ENCODE measurements at regions not wholly inside any gene's neighbourhood (a gene's known extent, or its start where the extent isn't known, plus 50 kb on each side); places are given as distances from the start of the nearest gene placed in this dataset.

GRCh38 chr2:228283491-228284171 is 102.1 kb upstream of the SPHKAP start:
- DNase-seq (ENCODE audit: low spot score): no peak

GRCh38 chr2:228282376-228282775 is 100.9 kb upstream of the SPHKAP start:
- intact Hi-C loops (cut with micrococcal nuclease): no loop called here
- H3K27me3 Mint-ChIP-seq (ENCODE audit: insufficient read depth): no peaks in the 10 kb centered on the region
- H3K9me3 Mint-ChIP-seq: peaks cover 4% of the 10 kb centered on the region
- no peak for DNase-seq (ENCODE audit: low spot score)
- H3K4me3 Mint-ChIP-seq: no peak overlapping the region
- H3K27ac Mint-ChIP-seq: no peak overlapping the region
- H3K4me1 Mint-ChIP-seq (ENCODE audit: low read depth): no peaks in the 10 kb centered on the region
- H3K36me3 Mint-ChIP-seq (ENCODE audit: low read depth): no peaks in the 10 kb centered on the region

More at GRCh38 chr2:228283491-228284171, 102.1 kb upstream of the SPHKAP start:
- Mint-ChIP-seq H3K27ac (no peak overlapping the region), H3K36me3 (ENCODE audit: low read depth) (no peaks in the 10 kb centered on the region), H3K4me1 (ENCODE audit: low read depth) (no peaks in the 10 kb centered on the region), H3K4me3 (no peak overlapping the region), H3K27me3 (ENCODE audit: insufficient read depth) (no peaks in the 10 kb centered on the region), H3K9me3 (peaks cover 4% of the 10 kb centered on the region)
- intact Hi-C loops (cut with micrococcal nuclease): no loop called here

GRCh38 chr2:228273159-228273558 is 91.7 kb upstream of the SPHKAP start:
- no peaks in the 10 kb centered on the region for H3K4me1 Mint-ChIP-seq (ENCODE audit: low read depth)
- no peaks in the 10 kb centered on the region for H3K27me3 Mint-ChIP-seq (ENCODE audit: insufficient read depth)
- H3K27ac Mint-ChIP-seq: no peak overlapping the region
- DNase-seq (ENCODE audit: low spot score): no peak
- no peaks in the 10 kb centered on the region for H3K9me3 Mint-ChIP-seq
- H3K36me3 Mint-ChIP-seq (ENCODE audit: low read depth): no peaks in the 10 kb centered on the region
- intact Hi-C loops (cut with micrococcal nuclease): no loop called here
- H3K4me3 Mint-ChIP-seq: no peak overlapping the region

- intact Hi-C loops (cut with micrococcal nuclease): no loop called here
- H3K27ac Mint-ChIP-seq: no peak overlapping the region
- no peak overlapping the region for H3K4me3 Mint-ChIP-seq
- H3K4me1 Mint-ChIP-seq (ENCODE audit: low read depth): no peaks in the 10 kb centered on the region
- peaks cover 2% of the 10 kb centered on the region for H3K9me3 Mint-ChIP-seq
- no peaks in the 10 kb centered on the region for H3K27me3 Mint-ChIP-seq (ENCODE audit: insufficient read depth)
- DNase-seq (ENCODE audit: low spot score): no peak
- no peaks in the 10 kb centered on the region for H3K36me3 Mint-ChIP-seq (ENCODE audit: low read depth)
These were observed 87.9 kb upstream of the SPHKAP start for GRCh38 chr2:228269351-228269750.

GRCh38 chr2:228268756-228269155 is 87.3 kb upstream of the SPHKAP start:
- intact Hi-C loops (cut with micrococcal nuclease): no loop called here
- H3K4me1 Mint-ChIP-seq (ENCODE audit: low read depth): no peaks in the 10 kb centered on the region

GRCh38 chr2:228268301-228268700 is 86.8 kb upstream of the SPHKAP start:
- intact Hi-C loops (cut with micrococcal nuclease): no loop called here

More at GRCh38 chr2:228268756-228269155, 87.3 kb upstream of the SPHKAP start:
- H3K9me3 Mint-ChIP-seq: peaks cover 2% of the 10 kb centered on the region
- no peak for DNase-seq (ENCODE audit: low spot score)
- no peak overlapping the region for H3K27ac Mint-ChIP-seq
- H3K36me3 Mint-ChIP-seq (ENCODE audit: low read depth): no peaks in the 10 kb centered on the region
- no peak overlapping the region for H3K4me3 Mint-ChIP-seq
- H3K27me3 Mint-ChIP-seq (ENCODE audit: insufficient read depth): no peaks in the 10 kb centered on the region

GRCh38 chr2:228263156-228263555 is 81.7 kb upstream of the SPHKAP start:
- Mint-ChIP-seq H3K4me3 (no peak overlapping the region), H3K27me3 (ENCODE audit: insufficient read depth) (no peaks in the 10 kb centered on the region), H3K9me3 (peaks cover 2% of the 10 kb centered on the region), H3K36me3 (ENCODE audit: low read depth) (no peaks in the 10 kb centered on the region), H3K27ac (no peak overlapping the region), H3K4me1 (ENCODE audit: low read depth) (no peaks in the 10 kb centered on the region)
- DNase-seq (ENCODE audit: low spot score): no peak
- intact Hi-C loops (cut with micrococcal nuclease): no loop called here

More at GRCh38 chr2:228268301-228268700, 86.8 kb upstream of the SPHKAP start:
- H3K27me3 Mint-ChIP-seq (ENCODE audit: insufficient read depth): no peaks in the 10 kb centered on the region
- H3K4me3 Mint-ChIP-seq: no peak overlapping the region
- no peak for DNase-seq (ENCODE audit: low spot score)
- no peak overlapping the region for H3K27ac Mint-ChIP-seq
- no peaks in the 10 kb centered on the region for H3K4me1 Mint-ChIP-seq (ENCODE audit: low read depth)
- peaks cover 2% of the 10 kb centered on the region for H3K9me3 Mint-ChIP-seq
- no peaks in the 10 kb centered on the region for H3K36me3 Mint-ChIP-seq (ENCODE audit: low read depth)

GRCh38 chr2:228261546-228261945 is 80.1 kb upstream of the SPHKAP start:
- H3K27me3 Mint-ChIP-seq (ENCODE audit: insufficient read depth): no peaks in the 10 kb centered on the region
- no peaks in the 10 kb centered on the region for H3K4me1 Mint-ChIP-seq (ENCODE audit: low read depth)
- no peak for DNase-seq (ENCODE audit: low spot score)
- no peak overlapping the region for H3K27ac Mint-ChIP-seq
- H3K4me3 Mint-ChIP-seq: no peak overlapping the region
- H3K36me3 Mint-ChIP-seq (ENCODE audit: low read depth): no peaks in the 10 kb centered on the region
- intact Hi-C loops (cut with micrococcal nuclease): no loop called here
- no peaks in the 10 kb centered on the region for H3K9me3 Mint-ChIP-seq

GRCh38 chr2:228257379-228257778 is 75.9 kb upstream of the SPHKAP start:
- H3K27me3 Mint-ChIP-seq (ENCODE audit: insufficient read depth): no peaks in the 10 kb centered on the region
- no peak overlapping the region for H3K4me3 Mint-ChIP-seq
- no peaks in the 10 kb centered on the region for H3K9me3 Mint-ChIP-seq
- no peak overlapping the region for H3K27ac Mint-ChIP-seq
- H3K36me3 Mint-ChIP-seq (ENCODE audit: low read depth): no peaks in the 10 kb centered on the region
- intact Hi-C loops (cut with micrococcal nuclease): no loop called here
- no peak for DNase-seq (ENCODE audit: low spot score)
- no peaks in the 10 kb centered on the region for H3K4me1 Mint-ChIP-seq (ENCODE audit: low read depth)

- H3K4me1 Mint-ChIP-seq (ENCODE audit: low read depth): no peaks in the 10 kb centered on the region
- no peak overlapping the region for H3K27ac Mint-ChIP-seq
- H3K27me3 Mint-ChIP-seq (ENCODE audit: insufficient read depth): no peaks in the 10 kb centered on the region
- DNase-seq (ENCODE audit: low spot score): no peak
- no peaks in the 10 kb centered on the region for H3K36me3 Mint-ChIP-seq (ENCODE audit: low read depth)
- intact Hi-C loops (cut with micrococcal nuclease): no loop called here
- no peak overlapping the region for H3K4me3 Mint-ChIP-seq
- H3K9me3 Mint-ChIP-seq: no peaks in the 10 kb centered on the region
These were observed 72.3 kb upstream of the SPHKAP start for GRCh38 chr2:228253752-228254151.

GRCh38 chr2:228247335-228247734 is 65.8 kb upstream of the SPHKAP start:
- no peak overlapping the region for H3K4me3 Mint-ChIP-seq
- H3K9me3 Mint-ChIP-seq: no peaks in the 10 kb centered on the region
- H3K36me3 Mint-ChIP-seq (ENCODE audit: low read depth): no peaks in the 10 kb centered on the region
- no peaks in the 10 kb centered on the region for H3K4me1 Mint-ChIP-seq (ENCODE audit: low read depth)
- intact Hi-C loops (cut with micrococcal nuclease): no loop called here
- DNase-seq (ENCODE audit: low spot score): no peak
- H3K27me3 Mint-ChIP-seq (ENCODE audit: insufficient read depth): no peaks in the 10 kb centered on the region
- H3K27ac Mint-ChIP-seq: no peak overlapping the region

- no peak overlapping the region for H3K27ac Mint-ChIP-seq
- H3K4me1 Mint-ChIP-seq (ENCODE audit: low read depth): no peaks in the 10 kb centered on the region
- no peak for DNase-seq (ENCODE audit: low spot score)
- no peak overlapping the region for H3K4me3 Mint-ChIP-seq
- H3K27me3 Mint-ChIP-seq (ENCODE audit: insufficient read depth): no peaks in the 10 kb centered on the region
- H3K36me3 Mint-ChIP-seq (ENCODE audit: low read depth): no peaks in the 10 kb centered on the region
- intact Hi-C loops (cut with micrococcal nuclease): no loop called here
- no peaks in the 10 kb centered on the region for H3K9me3 Mint-ChIP-seq
These were observed 64.1 kb upstream of the SPHKAP start for GRCh38 chr2:228245601-228246000.

- intact Hi-C loops (cut with micrococcal nuclease): no loop called here
- H3K4me3 Mint-ChIP-seq: no peak overlapping the region
- DNase-seq (ENCODE audit: low spot score): no peak
- H3K9me3 Mint-ChIP-seq: no peaks in the 10 kb centered on the region
- no peaks in the 10 kb centered on the region for H3K36me3 Mint-ChIP-seq (ENCODE audit: low read depth)
- no peaks in the 10 kb centered on the region for H3K4me1 Mint-ChIP-seq (ENCODE audit: low read depth)
- no peaks in the 10 kb centered on the region for H3K27me3 Mint-ChIP-seq (ENCODE audit: insufficient read depth)
- no peak overlapping the region for H3K27ac Mint-ChIP-seq
These were observed 61.1 kb upstream of the SPHKAP start for GRCh38 chr2:228242591-228242990.
